ENCODE measurements at regions not wholly inside any gene's neighbourhood (a gene's known extent, or its start where the extent isn't known, plus 50 kb on each side); places are given as distances from the start of the nearest gene placed in this dataset.

GRCh38 chr12:61072717-61073116 lies 1187.5 kb upstream of the USP15 start:
- TF ChIP-seq CTCF (optimal IDR thresholded peaks at IDR 0.05 in 1 of 3, IDR thresholded peaks at IDR 0.05 in 1 of 3, conservative IDR thresholded peaks at IDR 0.05 in 1 of 3; ENCODE audit: extremely low read depth in 1 of 3, insufficient read depth in 2 of 3, low read length in 3 of 3) (no peak), EZH2 (IDR thresholded peaks at IDR 0.05; ENCODE audit: low read length) (no peak)
